H9 (cell line): ENCODE measurements at regions not wholly inside any gene's neighbourhood (a gene's known extent, or its start where the extent isn't known, plus 50 kb on each side); places are given as distances from the start of the nearest gene placed in this dataset.

Experiments used
- DNase-seq: peaks from one replicate; pipeline ENCODE4 v3.0.0-alpha.2; 2017
- H2AFZ ChIP-seq: one replicate; pipeline ENCODE4 v1.6.1; 2013; ENCODE audit warnings: mild to moderate bottlenecking, low read length, control low read depth, moderate library complexity
- H2AK5ac ChIP-seq: 2 replicates; pipeline ENCODE4 v1.6.1; 2013; ENCODE audit warnings: low read length, control low read depth, mixed read lengths; ENCODE audit not compliant: insufficient read length
- H2BK120ac ChIP-seq: one replicate; pipeline ENCODE4 v1.6.1; 2013; ENCODE audit warnings: low read depth, mild to moderate bottlenecking, low read length, control low read depth, inconsistent platforms; ENCODE audit not compliant: poor library complexity, severe bottlenecking
- H2BK12ac ChIP-seq: 2 replicates; pipeline ENCODE4 v1.6.1; 2013; ENCODE audit warnings: low read length, control low read depth, mixed read lengths, low read depth; ENCODE audit not compliant: insufficient read length
- H2BK15ac ChIP-seq: 2 replicates; pipeline ENCODE4 v1.6.1; 2013; ENCODE audit warnings: low read depth, low read length, control low read depth
- H2BK20ac ChIP-seq: one replicate; pipeline ENCODE4 v1.6.1; 2013; ENCODE audit warnings: low read depth, mild to moderate bottlenecking, low read length, control low read depth, inconsistent platforms; ENCODE audit not compliant: poor library complexity, severe bottlenecking
- H2BK5ac ChIP-seq: 2 replicates; pipeline ENCODE4 v1.6.1; 2013; ENCODE audit warnings: low read length, control low read depth, mixed read lengths; ENCODE audit not compliant: insufficient read length
- H3K14ac ChIP-seq: 2 replicates; pipeline ENCODE4 v1.6.1; 2013; ENCODE audit warnings: low read length, control low read depth; ENCODE audit not compliant: insufficient read depth
- H3K18ac ChIP-seq: 2 replicates; pipeline ENCODE4 v1.6.1; 2013; ENCODE audit warnings: low read depth, mild to moderate bottlenecking, mixed read lengths, low read length, control low read depth; ENCODE audit not compliant: insufficient read length
- H3K23ac ChIP-seq: 2 replicates; pipeline ENCODE4 v1.6.1; 2013; ENCODE audit warnings: low read length, control low read depth, mixed read lengths, low read depth; ENCODE audit not compliant: insufficient read length
- H3K23me2 ChIP-seq: 2 replicates; pipeline ENCODE4 v1.6.1; 2013; ENCODE audit warnings: low read depth, mild to moderate bottlenecking, mixed read lengths, low read length, control low read depth; ENCODE audit not compliant: insufficient read length, poor library complexity, severe bottlenecking
- H3K27ac ChIP-seq: 2 replicates; pipeline ENCODE4 v1.5.1; 2013; ENCODE audit warnings: low read length, control low read depth, mixed read lengths, low read depth; ENCODE audit not compliant: insufficient read length
- H3K27me3 ChIP-seq: 2 replicates; pipeline ENCODE4 v1.6.1; 2013; ENCODE audit warnings: low read length, control low read depth, inconsistent platforms; ENCODE audit not compliant: insufficient read depth
- H3K4ac ChIP-seq: 2 replicates; pipeline ENCODE4 v1.6.1; 2013; ENCODE audit warnings: low read depth, mild to moderate bottlenecking, control low read depth, inconsistent platforms, low read length, moderate library complexity
- H3K4me1 ChIP-seq: 2 replicates; pipeline ENCODE4 v1.6.1; 2013; ENCODE audit warnings: low read length, control low read depth, inconsistent platforms; ENCODE audit not compliant: insufficient read depth
- H3K4me2 ChIP-seq: 2 replicates; pipeline ENCODE4 v1.6.1; 2013; ENCODE audit warnings: low read length, control low read depth, mixed read lengths; ENCODE audit not compliant: insufficient read length, insufficient read depth
- H3K56ac ChIP-seq: 2 replicates; pipeline ENCODE4 v1.6.1; 2013; ENCODE audit warnings: low read depth, mild to moderate bottlenecking, mixed read lengths, low read length, control low read depth; ENCODE audit not compliant: insufficient read length
- H3K79me1 ChIP-seq: 2 replicates; pipeline ENCODE4 v1.6.1; 2013; ENCODE audit warnings: low read depth, mild to moderate bottlenecking, moderate library complexity, low read length, control low read depth, inconsistent platforms; ENCODE audit not compliant: insufficient read depth, poor library complexity, severe bottlenecking
- H3K79me2 ChIP-seq: 2 replicates; pipeline ENCODE4 v1.6.1; 2013; ENCODE audit warnings: low read length, control low read depth, inconsistent platforms; ENCODE audit not compliant: insufficient read depth
- H3K9ac ChIP-seq: 2 replicates; pipeline ENCODE4 v1.6.1; 2013; ENCODE audit warnings: low read length, control low read depth, mixed read lengths; ENCODE audit not compliant: insufficient read length; ENCODE audit errors: extremely low read depth
- H3K9me3 ChIP-seq: one replicate; pipeline ENCODE4 v1.6.1; 2013; ENCODE audit warnings: low read depth, low read length, inconsistent platforms; ENCODE audit not compliant: control insufficient read depth
- H3T11ph ChIP-seq: one replicate; pipeline ENCODE4 v1.6.1; 2013; ENCODE audit warnings: mild to moderate bottlenecking, low read length, control low read depth, inconsistent platforms
- H4K20me1 ChIP-seq: one replicate; pipeline ENCODE4 v1.6.1; 2013; ENCODE audit not compliant: control insufficient read depth, insufficient read length, insufficient read depth
- H4K5ac ChIP-seq: 2 replicates; pipeline ENCODE4 v1.6.1; 2013; ENCODE audit warnings: low read depth, mild to moderate bottlenecking, mixed read lengths, low read length, control low read depth; ENCODE audit not compliant: insufficient read length
- H4K8ac ChIP-seq: replicated peaks from 2 replicates; pipeline ENCODE4 v1.6.1; 2013; ENCODE audit warnings: low read length, control low read depth, mixed read lengths, low read depth; ENCODE audit not compliant: insufficient read length
- H4K91ac ChIP-seq: 2 replicates; pipeline ENCODE4 v1.6.1; 2013; ENCODE audit warnings: low read depth, mild to moderate bottlenecking, moderate library complexity, mixed read lengths, low read length, control low read depth; ENCODE audit not compliant: insufficient read length
- H3K27ac Mint-ChIP-seq, 3 experiments: 2 replicates in 2 of 3; 3 replicates in 1 of 3; pipeline ENCODE4 v1.8.0; 2020 to 2021; ENCODE audit warnings: mixed read lengths in 3 of 3, mild to moderate bottlenecking in 1 of 3, moderate library complexity in 1 of 3
- H3K27me3 Mint-ChIP-seq: 2 replicates; pipeline ENCODE4 v1.8.0; 2021; ENCODE audit warnings: low read depth, mild to moderate bottlenecking, moderate library complexity, mixed read lengths
- H3K36me3 Mint-ChIP-seq, 3 experiments: 2 replicates in 2 of 3; 3 replicates in 1 of 3; pipeline ENCODE4 v1.8.0; 2020 to 2021; ENCODE audit warnings: low read depth in 3 of 3, mixed read lengths in 3 of 3; ENCODE audit not compliant: insufficient read depth in 1 of 3
- H3K4me1 Mint-ChIP-seq, 2 experiments: 2 replicates each; pipeline ENCODE4 v1.8.0; 2020; ENCODE audit warnings: mixed read lengths in 2 of 2
- H3K4me3 Mint-ChIP-seq, 2 experiments: 2 replicates in 1 of 2; 3 replicates in 1 of 2; pipeline ENCODE4 v1.8.0; 2020 to 2021; ENCODE audit warnings: mild to moderate bottlenecking in 2 of 2, mixed read lengths in 2 of 2, moderate library complexity in 1 of 2
- H3K9me3 Mint-ChIP-seq, 2 experiments: 2 replicates in 1 of 2; 3 replicates in 1 of 2; pipeline ENCODE4 v1.8.0; 2020; ENCODE audit warnings: mild to moderate bottlenecking in 2 of 2, mixed read lengths in 2 of 2, moderate library complexity in 1 of 2
- CTCF ChIP-seq: fragments of 200-600 bp; sonication (generic); conservative IDR thresholded peaks from 3 replicates; pipeline ENCODE4 v1.8.0; 2021; ENCODE audit warnings: antibody characterized with exemption, mild to moderate bottlenecking
- WGBS: extraction: QIAGEN DNeasy Blood & Tissue Kit; methylation state at CpG from one replicate; pipeline ENCODE4 v1.1.7; 2013; ENCODE audit warnings: missing lambda C conversion rate, low lambda C conversion rate, mixed read lengths; ENCODE audit not compliant: insufficient read length; ENCODE audit errors: extremely low coverage; 5-methylcytosine and 5-hydroxymethylcytosine counted together

DNA sequence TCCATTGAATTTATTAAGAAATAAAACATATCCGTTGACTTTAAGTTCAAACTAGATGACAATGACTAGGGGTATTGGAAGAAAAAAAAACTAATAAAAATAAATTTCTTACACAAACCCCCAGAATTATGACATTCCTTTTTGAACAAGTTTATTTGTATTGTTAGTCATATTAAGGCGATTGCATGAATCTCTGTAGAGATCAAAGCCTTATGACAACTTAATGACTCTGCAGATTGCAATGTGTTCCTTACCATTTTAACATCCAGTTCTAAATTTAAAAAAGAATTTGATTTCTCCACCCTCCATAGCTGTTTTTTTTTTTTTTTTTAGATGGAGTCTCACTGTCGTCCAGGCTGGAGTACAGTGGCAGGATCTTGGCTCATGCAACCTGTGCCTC, 189.8 kb upstream of the CEP162 start:
- H3K23me2 ChIP-seq: no peaks in the 10 kb centered on the region
- no peak overlapping the region for H4K91ac ChIP-seq
- TF ChIP-seq CTCF: no peak
- H4K5ac ChIP-seq: no peak overlapping the region
- WGBS: no CpG with 5 or more reads among the region's 3 CpGs
- no peak for DNase-seq
- no peaks in the 10 kb centered on the region; the same call in 1 of the 2 replicates for H3K4me1 ChIP-seq
- H3K4me1 Mint-ChIP-seq: peaks cover 6 to 7% of the 10 kb centered on the region in 2 experiments
- H2AFZ ChIP-seq: no peak overlapping the region
- no peaks in the 10 kb centered on the region for H3K36me3 Mint-ChIP-seq
- H3K23ac ChIP-seq: no peak overlapping the region
- H3K27ac Mint-ChIP-seq: no peak overlapping the region
- no peaks in the 10 kb centered on the region for H3K27me3 ChIP-seq
- no peaks in the 10 kb centered on the region for H3K79me1 ChIP-seq
- H3K9me3 Mint-ChIP-seq: no peaks in the 10 kb centered on the region
- H2BK15ac ChIP-seq: no peak overlapping the region
- H4K20me1 ChIP-seq: no peaks in the 10 kb centered on the region
- H2AK5ac ChIP-seq: no peak overlapping the region
- H3K4me3 Mint-ChIP-seq: no peak overlapping the region
- no peaks in the 10 kb centered on the region for H3K9me3 ChIP-seq
- no peak overlapping the region for H3K18ac ChIP-seq
- H3K4ac ChIP-seq: no peak overlapping the region
- H3K79me2 ChIP-seq: no peaks in the 10 kb centered on the region
- H3K4me2 ChIP-seq: no peak overlapping the region
- H2BK12ac ChIP-seq: no peak overlapping the region
- peaks cover 2% of the 10 kb centered on the region; the same call in 1 of the 2 replicates for H3K27me3 Mint-ChIP-seq
- no peak overlapping the region for H3K9ac ChIP-seq
- no peak overlapping the region for H2BK5ac ChIP-seq
- H3K56ac ChIP-seq: no peak overlapping the region
- no peak overlapping the region for H3T11ph ChIP-seq
- no peak overlapping the region for H3K14ac ChIP-seq
- H4K8ac ChIP-seq: no peak overlapping the region
- no peak overlapping the region for H3K27ac ChIP-seq
- no peak overlapping the region for H2BK20ac ChIP-seq
- H2BK120ac ChIP-seq: no peak overlapping the region
